Amniotic epithelial cell (primary cell): ENCODE measurements at regions not wholly inside any gene's neighbourhood (a gene's known extent, or its start where the extent isn't known, plus 50 kb on each side); places are given as distances from the start of the nearest gene placed in this dataset.
A peak's percentile ranks its signal among the peaks of the same experiment; 100 is the strongest.
"Not testable (repeated sequence)": the region's sequence is repeated elsewhere in the genome, so short reads cannot be mapped to it uniquely, and the experiment has no call there.

Experiments used
- DNase-seq: peaks from one replicate; pipeline ENCODE4 v3.0.0-alpha.2; 2010; ENCODE audit warnings: low read depth

- DNase-seq: no peak
Observed at GRCh38 chr12:68479261-68479895, 131.3 kb upstream of the RAP1B start.

GRCh38 chr12:68479896-68480291, 130.8 kb upstream of the RAP1B start:
- DNase-seq: peak; percentile 6

GRCh38 chr12:68480526-68480925, 130.2 kb upstream of the RAP1B start:
- no peak for DNase-seq

GRCh38 chr12:68481181-68481941, 129.3 kb upstream of the RAP1B start:
- DNase-seq: no peak

- DNase-seq: no peak
Observed at GRCh38 chr12:68482014-68482413, 128.7 kb upstream of the RAP1B start.

- no peak for DNase-seq
Observed at GRCh38 chr12:68482660-68483059, 128.0 kb upstream of the RAP1B start.

GRCh38 chr12:68483592-68484383, 126.9 kb upstream of the RAP1B start:
- peak; percentile 65 for DNase-seq

GRCh38 chr12:68484578-68484977, 126.1 kb upstream of the RAP1B start:
- not testable (repeated sequence) for DNase-seq

GRCh38 chr12:68486449-68486848, 124.2 kb upstream of the RAP1B start:
- DNase-seq: not testable (repeated sequence)

- DNase-seq: no peak
Observed at GRCh38 chr12:68487721-68488309, 122.9 kb upstream of the RAP1B start.

- no peak for DNase-seq
Observed at GRCh38 chr12:68489273-68489672, 121.4 kb upstream of the RAP1B start.

- DNase-seq: no peak
Observed at GRCh38 chr12:68490476-68490875, 120.2 kb upstream of the RAP1B start.

GRCh38 chr12:68491204-68491960, 119.3 kb upstream of the RAP1B start:
- no peak for DNase-seq

GRCh38 chr12:68495336-68496070, 115.2 kb upstream of the RAP1B start:
- peak; percentile 70 for DNase-seq

- DNase-seq: peak; percentile 60
Observed at GRCh38 chr12:68497107-68497506, 113.6 kb upstream of the RAP1B start.

GRCh38 chr12:68497702-68498101, 113.0 kb upstream of the RAP1B start:
- DNase-seq: peak; percentile 98

GRCh38 chr12:68498736-68499135, 112.0 kb upstream of the RAP1B start:
- DNase-seq: no peak

- DNase-seq: no peak
Observed at GRCh38 chr12:68499616-68500015, 111.1 kb upstream of the RAP1B start.

GRCh38 chr12:68501226-68501625, 109.5 kb upstream of the RAP1B start:
- no peak for DNase-seq

- DNase-seq: no peak
Observed at GRCh38 chr12:68505970-68506369, 104.7 kb upstream of the RAP1B start.

GRCh38 chr12:68506619-68507018, 104.1 kb upstream of the RAP1B start:
- no peak for DNase-seq
